ENCODE measurements at regions not wholly inside any gene's neighbourhood (a gene's known extent, or its start where the extent isn't known, plus 50 kb on each side); places are given as distances from the start of the nearest gene placed in this dataset.

DNA sequence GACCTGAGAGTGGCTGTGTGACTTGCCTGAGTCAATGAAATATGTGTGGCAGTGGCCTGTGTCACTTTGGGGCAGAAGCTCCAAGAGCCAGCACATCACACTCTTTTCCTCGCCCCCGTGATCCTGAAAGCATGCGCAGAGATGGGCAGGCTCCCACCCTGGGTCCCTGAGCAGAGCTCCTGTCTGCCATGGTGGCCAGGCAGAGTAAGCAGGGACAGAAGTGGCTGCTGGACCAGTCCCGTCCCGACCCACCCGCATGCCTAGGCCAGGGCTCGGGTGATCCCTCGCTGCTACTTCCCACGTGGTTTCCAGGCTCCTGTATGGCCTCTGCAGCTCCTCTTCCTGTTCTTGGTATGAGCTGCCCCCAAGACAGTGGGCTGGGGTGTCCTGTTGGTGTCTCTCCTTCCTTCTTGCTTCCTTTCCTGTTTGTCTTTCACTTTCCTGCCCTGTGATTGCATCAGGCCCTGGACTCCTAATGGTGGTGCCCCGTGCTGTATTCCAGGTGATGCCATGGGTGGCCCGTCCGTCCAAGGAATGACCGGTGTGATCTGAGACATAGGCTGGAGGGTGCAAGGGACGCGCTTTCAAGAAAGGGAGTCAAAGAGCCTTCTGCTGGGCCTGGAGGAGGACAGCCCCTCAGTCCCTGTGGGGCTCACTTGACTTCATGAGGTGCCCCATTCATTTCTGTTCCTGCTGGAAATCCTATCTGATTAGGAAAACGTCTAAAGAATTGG lies 71.4 kb upstream of the SHH start:
- no peak for TF ChIP-seq EP300 (IDR thresholded peaks at IDR 0.05)
- TF ChIP-seq POLR2A (IDR thresholded peaks at IDR 0.05) = no peak
- TF ChIP-seq, protein P1, sequence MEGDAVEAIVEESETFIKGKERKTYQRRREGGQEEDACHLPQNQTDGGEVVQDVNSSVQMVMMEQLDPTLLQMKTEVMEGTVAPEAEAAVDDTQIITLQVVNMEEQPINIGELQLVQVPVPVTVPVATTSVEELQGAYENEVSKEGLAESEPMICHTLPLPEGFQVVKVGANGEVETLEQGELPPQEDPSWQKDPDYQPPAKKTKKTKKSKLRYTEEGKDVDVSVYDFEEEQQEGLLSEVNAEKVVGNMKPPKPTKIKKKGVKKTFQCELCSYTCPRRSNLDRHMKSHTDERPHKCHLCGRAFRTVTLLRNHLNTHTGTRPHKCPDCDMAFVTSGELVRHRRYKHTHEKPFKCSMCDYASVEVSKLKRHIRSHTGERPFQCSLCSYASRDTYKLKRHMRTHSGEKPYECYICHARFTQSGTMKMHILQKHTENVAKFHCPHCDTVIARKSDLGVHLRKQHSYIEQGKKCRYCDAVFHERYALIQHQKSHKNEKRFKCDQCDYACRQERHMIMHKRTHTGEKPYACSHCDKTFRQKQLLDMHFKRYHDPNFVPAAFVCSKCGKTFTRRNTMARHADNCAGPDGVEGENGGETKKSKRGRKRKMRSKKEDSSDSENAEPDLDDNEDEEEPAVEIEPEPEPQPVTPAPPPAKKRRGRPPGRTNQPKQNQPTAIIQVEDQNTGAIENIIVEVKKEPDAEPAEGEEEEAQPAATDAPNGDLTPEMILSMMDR (IDR thresholded peaks at IDR 0.05) = no peak
- no peak for TF ChIP-seq POLR2AphosphoS5 (IDR thresholded peaks at IDR 0.05)
- Histone ChIP-seq H3K4me3 (no peak overlapping the region), H3K27ac (no peak overlapping the region), H3K9me3 (no peaks in the 10 kb centered on the region), H3K4me1 (no peaks in the 10 kb centered on the region), H3K36me3 (no peaks in the 10 kb centered on the region), H3K27me3 (no peaks in the 10 kb centered on the region)
- WGBS, 2 donors = 86 to 90% methylated on average over 14 to 16 of the region's 16 CpGs
- ATAC-seq (ENCODE audit: low FRiP score in 2 of 2) (no peak), DNase-seq (peak in 1 of 2 donors; percentile 12)

DNA sequence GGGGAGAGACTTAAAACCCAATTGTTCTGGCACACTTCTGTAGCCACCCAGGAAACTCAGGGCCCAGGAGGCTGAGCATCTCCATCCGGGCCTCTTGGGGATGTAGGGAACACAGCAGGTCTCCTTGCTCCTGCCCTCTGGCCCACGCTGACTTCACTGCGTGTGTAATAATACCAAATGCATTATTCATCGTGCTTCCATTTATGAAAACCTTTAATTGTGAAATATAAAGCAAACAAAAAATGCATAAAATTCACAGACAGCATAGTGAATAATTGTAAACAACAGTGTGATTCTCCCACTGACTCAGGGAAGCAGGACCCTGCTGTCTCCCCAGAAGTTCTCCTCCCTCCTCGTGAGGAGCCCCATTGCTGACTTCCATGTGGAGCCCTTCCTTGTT lies 70.3 kb upstream of the SHH start:
- no peak overlapping the region for H3K27ac ChIP-seq
- ATAC-seq (ENCODE audit: low FRiP score in 2 of 2) (no peak), DNase-seq (no peak)
- H3K4me1 ChIP-seq = no peaks in the 10 kb centered on the region
- no peaks in the 10 kb centered on the region for H3K9me3 ChIP-seq
- 85 to 89% methylated on average over 5 of the region's 5 CpGs for WGBS, 2 donors
- no peaks in the 10 kb centered on the region for H3K27me3 ChIP-seq
- no peaks in the 10 kb centered on the region for H3K36me3 ChIP-seq
- no peak overlapping the region for H3K4me3 ChIP-seq
- TF ChIP-seq EP300 (IDR thresholded peaks at IDR 0.05) (no peak), POLR2AphosphoS5 (IDR thresholded peaks at IDR 0.05) (no peak), POLR2A (IDR thresholded peaks at IDR 0.05) (no peak)
- TF ChIP-seq, protein P1 (IDR thresholded peaks at IDR 0.05) = no peak

DNA sequence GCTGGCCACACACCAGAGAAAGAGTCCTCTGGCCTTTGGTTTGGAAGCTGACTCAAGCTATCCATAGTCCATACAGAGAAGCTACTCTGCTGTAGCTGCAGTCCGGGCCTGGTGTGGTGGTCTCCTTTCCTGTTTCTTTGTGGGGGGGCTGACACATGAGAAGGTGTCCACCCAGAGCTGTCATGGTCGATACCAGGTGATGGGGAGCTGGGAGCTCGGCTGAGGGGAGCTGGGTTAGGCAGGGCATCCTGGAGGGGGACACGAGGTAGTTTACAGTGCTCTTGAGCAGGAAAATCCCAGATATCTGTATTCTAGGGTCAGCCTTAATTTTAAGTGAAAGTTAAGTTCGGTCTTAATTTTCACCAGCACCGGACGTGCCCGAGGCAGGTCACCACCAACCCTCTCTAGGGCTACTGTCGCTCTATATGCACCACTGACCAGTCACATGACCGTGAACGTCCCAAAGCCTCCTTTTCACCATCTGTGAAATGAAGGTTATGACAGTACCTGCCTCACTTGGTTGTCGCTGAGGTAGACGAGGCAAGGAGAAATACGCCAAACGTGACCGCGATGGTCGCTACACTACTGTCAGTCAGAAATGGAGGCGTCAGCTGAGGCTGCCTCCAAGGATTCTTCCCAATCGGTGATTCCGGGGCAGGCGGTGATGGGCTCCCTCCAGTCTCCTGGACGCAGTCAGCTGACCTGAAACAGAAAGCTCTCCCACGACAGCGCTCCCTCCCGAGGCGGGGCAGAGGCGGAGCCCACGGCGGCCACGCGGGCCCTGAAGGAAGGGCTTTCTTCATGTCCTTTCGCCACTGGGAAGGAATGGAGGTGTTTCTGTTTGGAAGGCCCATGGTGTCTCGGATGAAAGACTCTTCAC lies 69.4 kb upstream of the SHH start:
- ATAC-seq (ENCODE audit: low FRiP score in 2 of 2) = no peak
- Histone ChIP-seq H3K27me3 (no peaks in the 10 kb centered on the region), H3K27ac (no peak overlapping the region), H3K4me1 (no peaks in the 10 kb centered on the region), H3K9me3 (no peaks in the 10 kb centered on the region), H3K4me3 (no peak overlapping the region), H3K36me3 (no peaks in the 10 kb centered on the region)
- TF ChIP-seq, protein P1 (IDR thresholded peaks at IDR 0.05) = no peak
- no peak for TF ChIP-seq EP300 (IDR thresholded peaks at IDR 0.05)
- TF ChIP-seq POLR2A (IDR thresholded peaks at IDR 0.05) = no peak
- 92 to 93% methylated on average over 29 to 34 of the region's 34 CpGs for WGBS, 2 donors
- DNase-seq = no peak

DNA sequence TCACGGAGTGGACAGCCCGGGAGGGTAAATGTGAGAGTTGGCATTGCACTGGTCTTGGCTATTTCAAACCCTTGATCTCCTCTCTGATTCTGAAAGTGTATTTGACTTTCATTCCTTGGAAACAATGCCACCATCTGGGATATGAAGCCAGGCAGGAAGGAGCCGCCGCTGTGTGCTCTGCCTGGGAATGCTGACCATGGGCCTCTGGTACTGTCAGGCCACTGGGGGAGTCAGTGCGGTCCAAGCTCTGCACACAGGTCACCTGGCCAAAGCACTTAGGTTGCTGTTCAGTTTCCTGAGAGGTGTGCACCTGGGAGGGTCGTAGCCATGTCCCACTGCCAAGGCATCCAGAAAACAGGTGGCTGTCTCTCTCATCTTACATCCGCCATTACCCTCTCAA lies 68.5 kb upstream of the SHH start:
- ATAC-seq (ENCODE audit: low FRiP score in 2 of 2) (no peak), DNase-seq (no peak)
- WGBS, 2 donors = 79 to 88% methylated on average over 6 to 7 of the region's 7 CpGs
- no peak overlapping the region for H3K27ac ChIP-seq
- H3K4me3 ChIP-seq = no peak overlapping the region
- H3K36me3 ChIP-seq = no peaks in the 10 kb centered on the region
- H3K4me1 ChIP-seq = no peaks in the 10 kb centered on the region
- H3K9me3 ChIP-seq = no peaks in the 10 kb centered on the region
- TF ChIP-seq, protein P1 (IDR thresholded peaks at IDR 0.05) = no peak
- TF ChIP-seq EP300 (IDR thresholded peaks at IDR 0.05) = no peak
- no peak for TF ChIP-seq POLR2AphosphoS5 (IDR thresholded peaks at IDR 0.05)
- TF ChIP-seq POLR2A (IDR thresholded peaks at IDR 0.05) = no peak
- no peaks in the 10 kb centered on the region for H3K27me3 ChIP-seq

Data from upper lobe of left lung (tissue), 6 donors.